GM23248 (cell line): ENCODE measurements at regions not wholly inside any gene's neighbourhood (a gene's known extent, or its start where the extent isn't known, plus 50 kb on each side); places are given as distances from the start of the nearest gene placed in this dataset.

Experiments used
- EZH2 ChIP-seq: fragments of 200-600 bp; sonication (generic); IDR thresholded peaks from 2 replicates; pipeline ENCODE4 v1.6.1; 2018; ENCODE audit warnings: antibody characterized with exemption, mild to moderate bottlenecking; ENCODE audit not compliant: insufficient read depth, poor library complexity, severe bottlenecking
- EZH2phosphoT487 ChIP-seq: fragments of 200-600 bp; sonication (generic); IDR thresholded peaks from 2 replicates; pipeline ENCODE4 v1.6.1; 2018; ENCODE audit warnings: antibody characterized with exemption, moderate library complexity, mild to moderate bottlenecking, low read depth; ENCODE audit not compliant: insufficient read depth

GRCh38 chr5:105947461-105947860 lies 1723.3 kb downstream of the EFNA5 start:
- TF ChIP-seq EZH2 (no peak), EZH2phosphoT487 (no peak)
